ENCODE measurements at regions not wholly inside any gene's neighbourhood (a gene's known extent, or its start where the extent isn't known, plus 50 kb on each side); places are given as distances from the start of the nearest gene placed in this dataset.
"Not testable (repeated sequence)": the region's sequence is repeated elsewhere in the genome, so short reads cannot be mapped to it uniquely, and the experiment has no call there.

DNA sequence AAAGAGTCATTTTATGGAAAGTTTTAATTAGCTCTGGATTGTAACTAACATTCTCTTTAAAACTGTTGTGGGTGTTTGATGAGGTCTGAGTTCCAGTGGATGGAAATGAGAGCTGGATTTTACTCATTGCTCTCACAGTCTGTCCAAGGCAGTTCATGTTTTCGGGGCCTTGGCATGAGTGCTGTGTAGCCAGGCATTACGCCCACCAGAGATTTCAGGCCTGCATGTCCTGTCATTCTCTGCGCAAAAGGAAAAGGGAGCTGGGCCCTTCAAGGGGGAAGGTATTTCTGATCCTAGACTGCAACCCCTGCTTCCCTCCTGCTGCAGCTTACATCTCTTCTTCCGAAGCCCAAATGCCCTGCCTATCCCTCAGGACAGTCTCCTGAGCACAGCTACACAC lies 499.6 kb upstream of the TRPC7 start:
- Histone ChIP-seq H3K9ac (ENCODE audit: low read depth, low read length) (no peak overlapping the region), H3K4me3 (ENCODE audit: low read length) (no peak overlapping the region), H3K27ac (ENCODE audit: low read length) (no peak overlapping the region), H3K9me3 (ENCODE audit: insufficient read depth, low read depth, low read length) (no peaks in the 10 kb centered on the region), H3K27me3 (ENCODE audit: insufficient read depth, low read length) (no peaks in the 10 kb centered on the region), H3K4me1 (ENCODE audit: insufficient read depth, low read length) (peaks cover 15% of the 10 kb centered on the region; the same call in 1 of the 2 replicates), H3K36me3 (ENCODE audit: insufficient read depth, low read depth, low read length) (no peaks in the 10 kb centered on the region)

GRCh38 chr5:136856648-136857047 lies 491.3 kb upstream of the TRPC7 start:
- Histone ChIP-seq H3K4me3 (ENCODE audit: low read length) (no peak overlapping the region), H3K27ac (ENCODE audit: low read length) (no peak overlapping the region), H3K4me1 (ENCODE audit: insufficient read depth, low read length) (no peaks in the 10 kb centered on the region; the same call in 1 of the 2 replicates), H3K36me3 (ENCODE audit: insufficient read depth, low read depth, low read length) (no peaks in the 10 kb centered on the region), H3K27me3 (ENCODE audit: insufficient read depth, low read length) (no peaks in the 10 kb centered on the region), H3K9ac (ENCODE audit: low read depth, low read length) (no peak overlapping the region), H3K9me3 (ENCODE audit: insufficient read depth, low read depth, low read length) (no peaks in the 10 kb centered on the region)

DNA sequence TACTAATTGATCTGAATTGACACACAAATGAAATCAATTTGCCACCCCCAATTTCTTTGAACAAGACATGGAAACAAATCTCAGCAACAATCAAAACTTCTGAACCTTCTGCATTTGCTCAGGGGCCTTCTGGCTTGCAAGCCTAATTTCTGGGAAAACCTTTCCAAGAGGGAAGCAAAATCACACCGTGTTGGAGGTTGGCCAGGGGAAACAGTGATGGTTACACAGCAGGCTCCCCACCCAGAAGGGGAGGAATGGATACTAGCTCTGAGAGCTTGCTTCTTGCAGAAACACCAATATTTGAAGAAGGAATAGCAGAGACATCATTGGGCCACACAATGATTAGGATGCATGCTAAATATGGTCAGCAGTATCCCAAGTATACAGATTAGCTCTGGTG lies 488.6 kb upstream of the TRPC7 start:
- Histone ChIP-seq H3K27me3 (ENCODE audit: insufficient read depth, low read length) (no peaks in the 10 kb centered on the region), H3K9ac (ENCODE audit: low read depth, low read length) (no peak overlapping the region), H3K27ac (ENCODE audit: low read length) (no peak overlapping the region), H3K4me1 (ENCODE audit: insufficient read depth, low read length) (no peaks in the 10 kb centered on the region), H3K9me3 (ENCODE audit: insufficient read depth, low read depth, low read length) (no peaks in the 10 kb centered on the region), H3K4me3 (ENCODE audit: low read length) (no peak overlapping the region), H3K36me3 (ENCODE audit: insufficient read depth, low read depth, low read length) (no peaks in the 10 kb centered on the region)

- H3K4me1 ChIP-seq (ENCODE audit: insufficient read depth, low read length), result no peaks in the 10 kb centered on the region
- no peaks in the 10 kb centered on the region for H3K27me3 ChIP-seq (ENCODE audit: insufficient read depth, low read length)
- H3K9ac ChIP-seq (ENCODE audit: low read depth, low read length), result no peak overlapping the region
- H3K27ac ChIP-seq (ENCODE audit: low read length), result no peak overlapping the region
- H3K9me3 ChIP-seq (ENCODE audit: insufficient read depth, low read depth, low read length), result no peaks in the 10 kb centered on the region
- no peak overlapping the region for H3K4me3 ChIP-seq (ENCODE audit: low read length)
- H3K36me3 ChIP-seq (ENCODE audit: insufficient read depth, low read depth, low read length), result no peaks in the 10 kb centered on the region
These were observed 475.3 kb upstream of the TRPC7 start for GRCh38 chr5:136840601-136841000.

DNA sequence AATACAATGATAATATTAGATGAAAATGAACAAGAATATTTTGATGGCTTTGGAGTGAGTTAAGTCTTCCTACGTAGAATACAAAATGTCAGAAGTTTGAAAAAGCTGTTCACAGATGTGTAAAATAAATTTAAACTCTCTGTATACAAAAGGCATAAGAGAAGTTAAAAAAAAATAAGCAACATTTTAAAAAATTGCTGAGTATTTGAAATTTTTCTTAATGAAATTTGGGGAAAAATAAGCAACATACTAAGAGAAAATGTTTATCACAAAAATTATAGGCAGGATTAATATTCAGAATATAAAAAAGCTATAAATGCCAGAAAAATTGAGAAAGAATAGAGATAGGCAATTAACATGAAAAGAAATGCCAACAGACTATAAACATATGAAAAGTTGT lies 470.7 kb upstream of the TRPC7 start:
- no peaks in the 10 kb centered on the region for H3K9me3 ChIP-seq (ENCODE audit: insufficient read depth, low read depth, low read length)
- no peak overlapping the region for H3K9ac ChIP-seq (ENCODE audit: low read depth, low read length)
- no peaks in the 10 kb centered on the region for H3K27me3 ChIP-seq (ENCODE audit: insufficient read depth, low read length)
- no peaks in the 10 kb centered on the region for H3K36me3 ChIP-seq (ENCODE audit: insufficient read depth, low read depth, low read length)
- no peak overlapping the region for H3K27ac ChIP-seq (ENCODE audit: low read length)
- H3K4me1 ChIP-seq (ENCODE audit: insufficient read depth, low read length), result no peaks in the 10 kb centered on the region
- no peak overlapping the region for H3K4me3 ChIP-seq (ENCODE audit: low read length)

DNA sequence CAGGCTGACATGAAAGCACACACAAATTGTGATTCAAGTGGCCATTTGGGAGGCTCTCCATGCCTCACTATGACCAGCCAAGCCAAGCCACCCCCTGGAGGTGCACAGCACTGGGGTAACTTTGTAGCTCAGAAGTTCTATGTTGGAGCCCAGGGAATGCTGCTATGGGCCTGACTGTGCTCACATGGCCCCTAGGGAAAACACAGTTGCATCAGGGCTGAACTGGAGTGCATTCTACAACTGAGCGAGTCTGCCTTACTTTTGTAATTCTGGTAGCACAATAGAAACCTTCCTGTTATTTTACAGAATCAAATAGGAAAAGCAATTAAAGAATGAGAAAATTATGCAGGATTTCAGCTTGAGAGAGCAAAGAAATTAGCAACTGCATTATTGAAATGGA lies 455.5 kb upstream of the TRPC7 start:
- Histone ChIP-seq H3K9me3 (ENCODE audit: insufficient read depth, low read depth, low read length) (no peaks in the 10 kb centered on the region), H3K27me3 (ENCODE audit: insufficient read depth, low read length) (no peaks in the 10 kb centered on the region; the same call in 1 of the 2 replicates), H3K9ac (ENCODE audit: low read depth, low read length) (no peak overlapping the region), H3K4me3 (ENCODE audit: low read length) (no peak overlapping the region), H3K4me1 (ENCODE audit: insufficient read depth, low read length) (no peaks in the 10 kb centered on the region; the same call in 1 of the 2 replicates), H3K27ac (ENCODE audit: low read length) (no peak overlapping the region), H3K36me3 (ENCODE audit: insufficient read depth, low read depth, low read length) (no peaks in the 10 kb centered on the region)

DNA sequence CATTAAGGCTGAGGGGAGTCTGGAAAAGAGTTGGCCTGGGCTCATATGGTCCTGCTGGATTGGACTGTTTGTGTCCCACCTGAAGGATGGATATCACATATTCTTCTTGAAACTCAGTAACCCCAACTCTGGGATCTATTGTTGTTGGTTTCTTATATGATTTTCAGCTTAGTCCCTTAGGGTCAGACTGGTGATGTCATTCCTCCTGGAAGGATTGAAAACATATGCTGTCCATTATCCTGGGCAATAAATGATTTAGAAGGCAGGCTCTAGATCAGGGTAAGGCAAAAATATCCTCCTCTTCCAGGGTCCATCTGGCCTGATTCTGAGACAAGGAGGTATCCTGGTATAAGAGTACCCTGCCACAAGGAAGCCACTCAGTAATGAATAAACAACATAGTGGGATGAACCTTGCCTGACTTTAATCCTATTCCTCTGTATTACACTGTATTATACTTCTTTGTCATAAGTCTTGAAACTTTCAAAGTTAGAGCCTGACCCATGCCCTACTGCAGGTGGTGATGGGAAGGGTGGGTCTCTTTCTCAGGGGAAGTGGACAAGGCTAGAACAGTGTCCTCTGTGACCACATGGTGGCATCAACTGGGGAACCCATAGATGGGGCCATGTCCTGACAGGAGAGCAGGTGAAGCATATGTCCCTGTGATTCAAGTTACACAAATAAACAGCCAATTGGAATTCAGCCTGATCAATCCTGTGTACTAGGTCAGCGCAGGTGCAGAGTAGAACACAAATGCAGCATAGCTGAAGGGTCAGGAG lies 454.4 kb upstream of the TRPC7 start:
- H3K4me1 ChIP-seq (ENCODE audit: insufficient read depth, low read length), result no peaks in the 10 kb centered on the region; the same call in 1 of the 2 replicates
- H3K27me3 ChIP-seq (ENCODE audit: insufficient read depth, low read length), result no peaks in the 10 kb centered on the region; the same call in 1 of the 2 replicates
- H3K4me3 ChIP-seq (ENCODE audit: low read length), result no peak overlapping the region
- no peaks in the 10 kb centered on the region for H3K9me3 ChIP-seq (ENCODE audit: insufficient read depth, low read depth, low read length)
- H3K36me3 ChIP-seq (ENCODE audit: insufficient read depth, low read depth, low read length), result no peaks in the 10 kb centered on the region
- H3K9ac ChIP-seq (ENCODE audit: low read depth, low read length), result no peak overlapping the region
- no peak overlapping the region for H3K27ac ChIP-seq (ENCODE audit: low read length)

DNA sequence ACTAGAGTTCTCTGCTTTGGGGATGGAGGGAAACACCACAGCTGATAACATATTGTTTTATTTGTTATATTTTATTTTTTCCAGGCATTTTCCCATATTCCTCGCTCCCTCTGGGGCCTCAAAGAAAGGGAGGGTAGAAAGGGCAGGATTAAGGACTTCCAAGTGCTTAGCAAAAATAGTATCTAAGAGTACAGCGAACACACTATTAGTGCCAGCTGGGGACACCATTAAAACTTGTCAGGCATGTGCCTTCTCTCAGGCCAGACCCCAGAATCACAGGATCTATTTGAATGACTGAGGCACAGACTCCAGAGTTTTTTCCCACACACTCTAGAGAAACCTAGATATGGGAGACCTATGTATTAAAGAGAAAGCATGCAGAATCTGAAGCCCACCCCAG lies 451.0 kb upstream of the TRPC7 start:
- Histone ChIP-seq H3K9ac (ENCODE audit: low read depth, low read length) (no peak overlapping the region), H3K9me3 (ENCODE audit: insufficient read depth, low read depth, low read length) (no peaks in the 10 kb centered on the region), H3K27ac (ENCODE audit: low read length) (no peak overlapping the region), H3K36me3 (ENCODE audit: insufficient read depth, low read depth, low read length) (no peaks in the 10 kb centered on the region), H3K4me3 (ENCODE audit: low read length) (no peak overlapping the region), H3K4me1 (ENCODE audit: insufficient read depth, low read length) (no peaks in the 10 kb centered on the region; the same call in 1 of the 2 replicates), H3K27me3 (ENCODE audit: insufficient read depth, low read length) (no peaks in the 10 kb centered on the region; the same call in 1 of the 2 replicates)

DNA sequence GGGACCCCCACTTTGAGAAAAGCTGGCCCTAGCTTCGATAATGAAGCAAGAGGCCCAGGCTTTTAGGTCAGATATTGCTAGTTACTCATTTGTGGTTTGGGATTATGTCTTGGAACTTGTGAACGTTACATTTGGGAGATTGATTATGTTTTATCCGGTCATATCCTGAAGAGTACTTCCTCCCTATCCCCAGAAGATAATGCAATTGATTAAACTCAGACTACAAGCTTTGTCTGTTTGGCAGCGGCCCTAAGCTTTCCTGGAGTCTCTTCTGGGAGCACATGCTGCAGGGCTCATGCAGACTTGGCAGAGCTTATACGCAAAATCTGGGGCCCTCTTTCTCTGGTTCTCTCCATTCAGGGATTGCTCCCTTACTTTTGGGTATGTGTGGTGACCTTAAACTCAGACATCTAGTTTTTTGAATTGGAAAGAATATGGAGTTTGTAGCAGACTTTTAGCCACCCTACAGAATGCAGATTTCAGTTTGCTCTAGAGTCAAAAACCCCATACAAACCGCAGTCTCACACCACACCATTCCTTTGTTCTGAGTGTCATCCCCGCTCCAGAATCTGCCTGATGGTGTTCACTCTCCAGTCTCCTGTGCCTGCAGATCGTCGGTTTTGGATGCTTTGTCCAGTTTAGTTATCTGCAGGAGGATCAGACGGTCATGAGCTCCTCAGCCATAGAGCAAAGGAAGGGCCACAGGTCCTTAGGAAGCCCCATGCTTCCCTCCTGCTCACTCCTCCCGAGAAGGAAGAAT lies 449.5 kb upstream of the TRPC7 start:
- Histone ChIP-seq H3K36me3 (ENCODE audit: insufficient read depth, low read depth, low read length) (no peaks in the 10 kb centered on the region), H3K9ac (ENCODE audit: low read depth, low read length) (no peak overlapping the region), H3K9me3 (ENCODE audit: insufficient read depth, low read depth, low read length) (no peaks in the 10 kb centered on the region), H3K4me1 (ENCODE audit: insufficient read depth, low read length) (no peaks in the 10 kb centered on the region), H3K27ac (ENCODE audit: low read length) (no peak overlapping the region), H3K27me3 (ENCODE audit: insufficient read depth, low read length) (no peaks in the 10 kb centered on the region), H3K4me3 (ENCODE audit: low read length) (no peak overlapping the region)

GRCh38 chr5:136812270-136812669 lies 446.9 kb upstream of the TRPC7 start:
- not testable (repeated sequence) for H3K27ac ChIP-seq (ENCODE audit: low read length); H3K36me3 ChIP-seq (ENCODE audit: insufficient read depth, low read depth, low read length); H3K9ac ChIP-seq (ENCODE audit: low read depth, low read length); H3K4me1 ChIP-seq (ENCODE audit: insufficient read depth, low read length); H3K27me3 ChIP-seq (ENCODE audit: insufficient read depth, low read length); H3K4me3 ChIP-seq (ENCODE audit: low read length); H3K9me3 ChIP-seq (ENCODE audit: insufficient read depth, low read depth, low read length)

DNA sequence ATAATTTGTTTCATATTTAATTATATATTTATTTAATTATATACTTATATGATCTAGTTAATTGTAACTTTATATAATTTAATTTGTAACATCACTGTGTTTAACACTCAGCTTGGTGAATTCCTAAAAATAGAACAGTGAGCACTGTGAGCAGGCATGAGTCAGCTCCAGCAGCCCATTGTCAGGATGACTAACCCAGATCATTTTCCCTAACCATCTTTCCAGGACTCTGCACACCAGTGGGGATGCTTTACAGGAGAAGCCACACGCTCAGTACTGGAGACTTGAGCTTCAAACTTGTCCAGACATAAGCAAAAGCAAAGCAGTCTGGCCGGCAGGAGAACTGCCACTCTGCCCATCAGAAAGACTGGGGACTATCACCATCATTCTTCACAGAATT lies 446.2 kb upstream of the TRPC7 start:
- Histone ChIP-seq H3K4me1 (ENCODE audit: insufficient read depth, low read length) (no peaks in the 10 kb centered on the region), H3K4me3 (ENCODE audit: low read length) (no peak overlapping the region), H3K36me3 (ENCODE audit: insufficient read depth, low read depth, low read length) (no peaks in the 10 kb centered on the region), H3K9me3 (ENCODE audit: insufficient read depth, low read depth, low read length) (no peaks in the 10 kb centered on the region), H3K27ac (ENCODE audit: low read length) (no peak overlapping the region), H3K27me3 (ENCODE audit: insufficient read depth, low read length) (no peaks in the 10 kb centered on the region), H3K9ac (ENCODE audit: low read depth, low read length) (no peak overlapping the region)

GRCh38 chr5:136811086-136811485 lies 445.7 kb upstream of the TRPC7 start:
- no peaks in the 10 kb centered on the region for H3K4me1 ChIP-seq (ENCODE audit: insufficient read depth, low read length)
- H3K27me3 ChIP-seq (ENCODE audit: insufficient read depth, low read length), result no peaks in the 10 kb centered on the region
- no peak overlapping the region for H3K9ac ChIP-seq (ENCODE audit: low read depth, low read length)
- H3K36me3 ChIP-seq (ENCODE audit: insufficient read depth, low read depth, low read length), result no peaks in the 10 kb centered on the region
- no peak overlapping the region for H3K27ac ChIP-seq (ENCODE audit: low read length)
- no peaks in the 10 kb centered on the region for H3K9me3 ChIP-seq (ENCODE audit: insufficient read depth, low read depth, low read length)
- H3K4me3 ChIP-seq (ENCODE audit: low read length), result no peak overlapping the region
